Esophagus (tissue), 2 donors: ENCODE measurements at regions not wholly inside any gene's neighbourhood (a gene's known extent, or its start where the extent isn't known, plus 50 kb on each side); places are given as distances from the start of the nearest gene placed in this dataset.

Experiments used
- H3K27ac ChIP-seq, 2 donors: one replicate each; pipeline ENCODE4 v1.5.1; 2013; ENCODE audit warnings: low read depth in 2 of 2, mild to moderate bottlenecking in 2 of 2, inconsistent platforms in 1 of 2, low read length in 1 of 2, moderate library complexity in 1 of 2
- H3K27me3 ChIP-seq, 2 donors: one replicate each; pipeline ENCODE4 v1.6.1; 2013; ENCODE audit warnings: low read length in 2 of 2, control low read depth in 1 of 2, mild to moderate bottlenecking in 1 of 2; ENCODE audit not compliant: insufficient read depth in 2 of 2, control insufficient read depth in 1 of 2
- H3K36me3 ChIP-seq, 2 donors: one replicate each; pipeline ENCODE4 v1.6.1; 2013; ENCODE audit warnings: low read length in 1 of 2; ENCODE audit not compliant: control insufficient read depth in 2 of 2, insufficient read depth in 2 of 2
- H3K4me1 ChIP-seq, 2 donors: one replicate each; pipeline ENCODE4 v1.6.1; 2013; ENCODE audit warnings: low read length in 1 of 2; ENCODE audit not compliant: control insufficient read depth in 2 of 2, insufficient read depth in 2 of 2
- H3K4me3 ChIP-seq, 2 donors: one replicate each; pipeline ENCODE4 v1.5.1; 2013; ENCODE audit warnings: low read length in 2 of 2, mild to moderate bottlenecking in 2 of 2, low read depth in 1 of 2, moderate library complexity in 1 of 2
- H3K9me3 ChIP-seq, 2 donors: one replicate each; pipeline ENCODE4 v1.6.1; 2013; ENCODE audit warnings: mild to moderate bottlenecking in 2 of 2, low read depth in 1 of 2, low read length in 1 of 2, moderate library complexity in 1 of 2; ENCODE audit not compliant: control insufficient read depth in 2 of 2, insufficient read depth in 1 of 2
- WGBS, 2 donors: extraction: QIAGEN DNeasy Blood & Tissue Kit; methylation state at CpG; one replicate each; pipeline ENCODE4 v1.1.7; 2013; 5-methylcytosine and 5-hydroxymethylcytosine counted together
- donor health status: healthy with polysubstance abuse.
- donor health status: Bipolar disorder and iron deficiency.

GRCh38 chr7:17488829-17489228 lies 190.4 kb downstream of the AHR start:
- Histone ChIP-seq H3K4me3 (no peak overlapping the region), H3K4me1 (no peaks in the 10 kb centered on the region), H3K9me3 (no peaks in the 10 kb centered on the region), H3K36me3 (no peaks in the 10 kb centered on the region), H3K27me3 (no peaks in the 10 kb centered on the region), H3K27ac (no peak overlapping the region)
- 62 to 72% methylated on average over 1 of the region's 1 CpG for WGBS, 2 donors

GRCh38 chr7:17489961-17490360 lies 191.5 kb downstream of the AHR start:
- 41 to 65% methylated on average over 4 of the region's 4 CpGs for WGBS, 2 donors
- H3K36me3 ChIP-seq: no peaks in the 10 kb centered on the region
- H3K27me3 ChIP-seq: no peaks in the 10 kb centered on the region
- H3K4me1 ChIP-seq: no peaks in the 10 kb centered on the region
- H3K9me3 ChIP-seq: no peaks in the 10 kb centered on the region
- peak overlapping the region in 1 of 2 donors; percentile 20 for H3K27ac ChIP-seq
- no peak overlapping the region for H3K4me3 ChIP-seq

- 92 to 93% methylated on average over 5 of the region's 5 CpGs for WGBS, 2 donors
- H3K27ac ChIP-seq: no peak overlapping the region
- no peaks in the 10 kb centered on the region for H3K4me1 ChIP-seq
- H3K9me3 ChIP-seq: no peaks in the 10 kb centered on the region
- no peak overlapping the region for H3K4me3 ChIP-seq
- H3K27me3 ChIP-seq: no peaks in the 10 kb centered on the region
- H3K36me3 ChIP-seq: no peaks in the 10 kb centered on the region
These were observed 192.4 kb downstream of the AHR start for GRCh38 chr7:17490825-17491224.

- no peaks in the 10 kb centered on the region for H3K27me3 ChIP-seq
- peak overlapping the region in 1 of 2 donors; percentile 55 for H3K27ac ChIP-seq
- no peaks in the 10 kb centered on the region for H3K4me1 ChIP-seq
- no peaks in the 10 kb centered on the region for H3K9me3 ChIP-seq
- H3K36me3 ChIP-seq: no peaks in the 10 kb centered on the region
- no peak overlapping the region for H3K4me3 ChIP-seq
- 43 to 44% methylated on average over 4 of the region's 4 CpGs for WGBS, 2 donors
These were observed 194.0 kb downstream of the AHR start for GRCh38 chr7:17492437-17492836.

- H3K9me3 ChIP-seq: no peaks in the 10 kb centered on the region
- H3K27me3 ChIP-seq: no peaks in the 10 kb centered on the region
- H3K36me3 ChIP-seq: no peaks in the 10 kb centered on the region
- WGBS, 2 donors: 90 to 92% methylated on average over 2 of the region's 2 CpGs
- H3K4me1 ChIP-seq: no peaks in the 10 kb centered on the region
- H3K27ac ChIP-seq: no peak overlapping the region
- no peak overlapping the region for H3K4me3 ChIP-seq
These were observed 195.0 kb downstream of the AHR start for GRCh38 chr7:17493446-17493845.

- no peaks in the 10 kb centered on the region for H3K27me3 ChIP-seq
- H3K9me3 ChIP-seq: no peaks in the 10 kb centered on the region
- WGBS, 2 donors: 65 to 82% methylated on average over 2 of the region's 2 CpGs
- no peak overlapping the region for H3K27ac ChIP-seq
- no peaks in the 10 kb centered on the region for H3K4me1 ChIP-seq
- no peak overlapping the region for H3K4me3 ChIP-seq
- no peaks in the 10 kb centered on the region for H3K36me3 ChIP-seq
These were observed 197.4 kb downstream of the AHR start for GRCh38 chr7:17495655-17496394.

- Histone ChIP-seq H3K36me3 (no peaks in the 10 kb centered on the region), H3K27ac (no peak overlapping the region), H3K27me3 (no peaks in the 10 kb centered on the region), H3K9me3 (no peaks in the 10 kb centered on the region), H3K4me3 (no peak overlapping the region), H3K4me1 (no peaks in the 10 kb centered on the region)
- 78 to 90% methylated on average over 1 of the region's 1 CpG for WGBS, 2 donors
These were observed 198.7 kb downstream of the AHR start for GRCh38 chr7:17497136-17497535.

- Histone ChIP-seq H3K27ac (peak overlapping the region in 1 of 2 donors; percentile 1), H3K27me3 (no peaks in the 10 kb centered on the region), H3K36me3 (no peaks in the 10 kb centered on the region), H3K4me3 (no peak overlapping the region), H3K4me1 (no peaks in the 10 kb centered on the region), H3K9me3 (no peaks in the 10 kb centered on the region)
- 45 to 46% methylated on average over 5 of the region's 5 CpGs for WGBS, 2 donors
These were observed 199.2 kb downstream of the AHR start for GRCh38 chr7:17497549-17498167.

- no peaks in the 10 kb centered on the region for H3K9me3 ChIP-seq
- no peaks in the 10 kb centered on the region for H3K36me3 ChIP-seq
- H3K4me1 ChIP-seq: no peaks in the 10 kb centered on the region
- 62 to 71% methylated on average over 4 of the region's 4 CpGs for WGBS, 2 donors
- no peak overlapping the region for H3K4me3 ChIP-seq
- no peaks in the 10 kb centered on the region for H3K27me3 ChIP-seq
- H3K27ac ChIP-seq: no peak overlapping the region
These were observed 199.8 kb downstream of the AHR start for GRCh38 chr7:17498230-17498629.

- H3K9me3 ChIP-seq: no peaks in the 10 kb centered on the region
- no peaks in the 10 kb centered on the region for H3K36me3 ChIP-seq
- H3K27ac ChIP-seq: no peak overlapping the region
- no peak overlapping the region for H3K4me3 ChIP-seq
- H3K27me3 ChIP-seq: no peaks in the 10 kb centered on the region
- no peaks in the 10 kb centered on the region for H3K4me1 ChIP-seq
These were observed 202.3 kb downstream of the AHR start for GRCh38 chr7:17500736-17501135.
